22Rv1 (cell line): ENCODE measurements at regions not wholly inside any gene's neighbourhood (a gene's known extent, or its start where the extent isn't known, plus 50 kb on each side); places are given as distances from the start of the nearest gene placed in this dataset.

ENCODE experiments used
- CTCF ChIP-seq: fragments of 450-650 bp; IDR thresholded peaks from 2 replicates; pipeline ENCODE4 v1.5.1; 2017; ENCODE audit warnings: mild to moderate bottlenecking
- ZFX ChIP-seq: fragments of 450-650 bp; IDR thresholded peaks from 2 replicates; pipeline ENCODE4 v1.6.1; 2017; ENCODE audit warnings: antibody characterized with exemption, borderline replicate concordance

- no peak for TF ChIP-seq CTCF
- TF ChIP-seq ZFX: no peak
Observed at GRCh38 chr7:84665339-84665738, 470.8 kb upstream of the SEMA3A start.
